WTC11 (cell line): ENCODE measurements at regions not wholly inside any gene's neighbourhood (a gene's known extent, or its start where the extent isn't known, plus 50 kb on each side); places are given as distances from the start of the nearest gene placed in this dataset.
A peak's percentile ranks its signal among the peaks of the same experiment; 100 is the strongest.

ENCODE experiments used
- AFF4 ChIP-seq: sonication (generic); formaldehyde crosslinking; IDR thresholded peaks from 2 replicates; pipeline ENCODE4 v1.8.1; 2023; ENCODE audit warnings: mild to moderate bottlenecking, missing genetic modification reagents, borderline replicate concordance
- CTCF ChIP-seq: fragments of 200-600 bp; IDR thresholded peaks from 2 replicates; pipeline ENCODE4 v1.8.0; 2022; ENCODE audit warnings: antibody characterized with exemption
- ELF4 ChIP-seq: sonication (generic); formaldehyde crosslinking; IDR thresholded peaks from 2 replicates; pipeline ENCODE4 v1.8.1; 2022; ENCODE audit warnings: low read depth, mild to moderate bottlenecking, moderate library complexity, missing genetic modification reagents
- ESRRA ChIP-seq: sonication (generic); formaldehyde crosslinking; IDR thresholded peaks from 2 replicates; pipeline ENCODE4 v1.8.1; 2022; ENCODE audit warnings: mild to moderate bottlenecking, missing genetic modification reagents, borderline replicate concordance
- FOXP4 ChIP-seq: sonication (generic); formaldehyde crosslinking; IDR thresholded peaks from 2 replicates; pipeline ENCODE4 v1.8.0; 2022; ENCODE audit warnings: mild to moderate bottlenecking, missing genetic modification reagents
- HMGA2 ChIP-seq: fragments of 250-450 bp; sonication (Bioruptor Pico); IDR thresholded peaks from 2 replicates; pipeline ENCODE4 v1.4.0; 2021; ENCODE audit warnings: mild to moderate bottlenecking, moderate library complexity

GRCh38 chr4:157978680-157979361, 194.0 kb downstream of the GASK1B start:
- TF ChIP-seq ELF4 (CRISPR knock-in tag) (no peak), HMGA2 (CRISPR knock-in tag) (no peak), FOXP4 (CRISPR knock-in tag) (no peak), CTCF (peak; percentile 81), ESRRA (CRISPR knock-in tag) (no peak), AFF4 (CRISPR knock-in tag) (no peak)
